ENCODE measurements at regions not wholly inside any gene's neighbourhood (a gene's known extent, or its start where the extent isn't known, plus 50 kb on each side); places are given as distances from the start of the nearest gene placed in this dataset.

- no peak for DNase-seq (ENCODE audit: low read depth in 2 of 2)
Measured at GRCh38 chr11:81033779-81034540, 1593.1 kb upstream of the TENM4 start.

- DNase-seq (ENCODE audit: low read depth in 2 of 2): no peak
Measured at GRCh38 chr11:81032906-81033305, 1592.1 kb upstream of the TENM4 start.

- no peak for DNase-seq (ENCODE audit: low read depth in 2 of 2)
Measured at GRCh38 chr11:81030186-81030585, 1589.4 kb upstream of the TENM4 start.

- no peak for DNase-seq (ENCODE audit: low read depth in 2 of 2)
Measured at GRCh38 chr11:81026032-81026431, 1585.2 kb upstream of the TENM4 start.

- no peak for DNase-seq (ENCODE audit: low read depth in 2 of 2)
Measured at GRCh38 chr11:81022057-81022456, 1581.2 kb upstream of the TENM4 start.

GRCh38 chr11:81010631-81011030 is 1569.8 kb upstream of the TENM4 start:
- DNase-seq (ENCODE audit: low read depth in 2 of 2): no peak

- no peak for DNase-seq (ENCODE audit: low read depth in 2 of 2)
Measured at GRCh38 chr11:81007046-81007445, 1566.2 kb upstream of the TENM4 start.

- DNase-seq (ENCODE audit: low read depth in 2 of 2): no peak
Measured at GRCh38 chr11:81005595-81005994, 1564.8 kb upstream of the TENM4 start.

- DNase-seq (ENCODE audit: low read depth in 2 of 2): no peak
Measured at GRCh38 chr11:81004576-81004975, 1563.7 kb upstream of the TENM4 start.

- DNase-seq (ENCODE audit: low read depth in 2 of 2): no peak
Measured at GRCh38 chr11:81002374-81002773, 1561.5 kb upstream of the TENM4 start.

- no peak for DNase-seq (ENCODE audit: low read depth in 2 of 2)
Measured at GRCh38 chr11:81000735-81001134, 1559.9 kb upstream of the TENM4 start.

- no peak for DNase-seq (ENCODE audit: low read depth in 2 of 2)
Measured at GRCh38 chr11:81000334-81000733, 1559.5 kb upstream of the TENM4 start.

- no peak for DNase-seq (ENCODE audit: low read depth in 2 of 2)
Measured at GRCh38 chr11:80995523-80995922, 1554.7 kb upstream of the TENM4 start.

- no peak for DNase-seq (ENCODE audit: low read depth in 2 of 2)
Measured at GRCh38 chr11:80993536-80993935, 1552.7 kb upstream of the TENM4 start.

GRCh38 chr11:80990885-80991284 is 1550.1 kb upstream of the TENM4 start:
- no peak for DNase-seq (ENCODE audit: low read depth in 2 of 2)

GRCh38 chr11:80987171-80987570 is 1546.3 kb upstream of the TENM4 start:
- no peak for DNase-seq (ENCODE audit: low read depth in 2 of 2)

GRCh38 chr11:80986421-80987074 is 1545.7 kb upstream of the TENM4 start:
- DNase-seq (ENCODE audit: low read depth in 2 of 2): no peak

GRCh38 chr11:80980227-80980626 is 1539.4 kb upstream of the TENM4 start:
- no peak for DNase-seq (ENCODE audit: low read depth in 2 of 2)

- no peak for DNase-seq (ENCODE audit: low read depth in 2 of 2)
Measured at GRCh38 chr11:80973786-80974185, 1533.0 kb upstream of the TENM4 start.

GRCh38 chr11:80970037-80970436 is 1529.2 kb upstream of the TENM4 start:
- DNase-seq (ENCODE audit: low read depth in 2 of 2): no peak

- DNase-seq (ENCODE audit: low read depth in 2 of 2): no peak
Measured at GRCh38 chr11:80967649-80968048, 1526.8 kb upstream of the TENM4 start.

GRCh38 chr11:80960381-80961029 is 1519.7 kb upstream of the TENM4 start:
- no peak for DNase-seq (ENCODE audit: low read depth in 2 of 2)

GRCh38 chr11:80959751-80960150 is 1518.9 kb upstream of the TENM4 start:
- no peak for DNase-seq (ENCODE audit: low read depth in 2 of 2)
